HG02798 (cell line): ENCODE measurements at regions not wholly inside any gene's neighbourhood (a gene's known extent, or its start where the extent isn't known, plus 50 kb on each side); places are given as distances from the start of the nearest gene placed in this dataset.

Experiments used
- ATAC-seq: cut with Tn5 transposase; IDR thresholded peaks from one replicate; pipeline ENCODE4 v1.9.1; 2021; ENCODE audit warnings: mild to moderate bottlenecking; ENCODE audit not compliant: unreplicated experiment, poor library complexity

DNA sequence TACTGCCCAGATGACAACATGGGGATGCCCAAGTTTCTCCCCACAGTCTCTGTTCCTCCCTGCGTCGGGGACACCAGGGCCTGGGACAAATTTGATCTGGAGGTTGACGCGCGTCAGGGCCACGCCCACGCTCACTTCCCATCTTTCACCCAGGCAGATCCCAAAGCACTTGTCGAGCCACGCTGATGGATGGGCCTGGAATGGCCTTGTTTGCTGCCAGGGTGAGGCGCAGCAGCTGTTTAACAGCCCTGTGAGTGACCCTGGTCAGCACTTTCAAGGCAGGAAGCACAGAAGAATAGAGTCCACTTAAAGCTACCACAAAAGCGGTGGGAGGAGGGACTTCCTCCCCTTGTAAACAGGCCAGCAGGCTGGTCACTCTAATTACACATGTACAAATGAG, 324.7 kb upstream of the JARID2 start:
- no peak for ATAC-seq

DNA sequence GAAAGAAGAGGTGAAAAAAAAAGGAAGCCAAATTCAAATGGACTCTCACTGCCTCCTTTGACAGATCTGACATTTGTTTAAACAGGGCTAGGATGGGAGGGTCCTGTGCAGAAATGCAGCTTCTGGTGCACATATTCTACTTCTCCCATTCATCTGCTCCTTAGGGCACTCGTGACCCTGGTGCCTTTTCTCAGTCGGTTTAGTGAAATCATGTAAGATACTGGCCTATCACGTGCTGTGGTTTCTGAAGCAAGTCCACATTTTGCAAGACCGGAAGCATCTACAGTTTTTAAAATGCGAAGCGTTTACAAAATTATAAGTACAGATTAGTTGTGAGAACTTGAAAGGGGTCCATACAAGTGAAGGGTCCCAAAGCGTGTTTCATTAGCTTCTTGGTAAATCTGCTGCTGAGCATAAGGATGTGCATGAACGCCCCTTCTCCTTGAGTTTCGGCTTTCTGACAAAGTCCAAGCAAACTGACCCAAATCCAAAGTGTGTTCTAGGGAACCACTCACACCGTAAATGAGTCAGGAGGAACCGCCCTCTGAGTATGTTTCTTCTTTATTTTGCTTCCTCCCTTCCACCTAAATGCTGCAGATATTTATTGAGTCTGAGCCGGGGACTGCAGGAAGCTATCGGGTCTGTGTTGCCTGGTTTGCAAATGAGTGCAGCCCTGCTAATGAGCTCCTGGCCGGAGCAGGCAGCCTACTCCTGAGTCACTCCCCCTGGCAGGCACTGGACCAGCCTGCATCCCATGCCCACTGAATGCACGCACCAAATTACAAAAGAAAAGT, 323.8 kb upstream of the JARID2 start:
- ATAC-seq = no peak

DNA sequence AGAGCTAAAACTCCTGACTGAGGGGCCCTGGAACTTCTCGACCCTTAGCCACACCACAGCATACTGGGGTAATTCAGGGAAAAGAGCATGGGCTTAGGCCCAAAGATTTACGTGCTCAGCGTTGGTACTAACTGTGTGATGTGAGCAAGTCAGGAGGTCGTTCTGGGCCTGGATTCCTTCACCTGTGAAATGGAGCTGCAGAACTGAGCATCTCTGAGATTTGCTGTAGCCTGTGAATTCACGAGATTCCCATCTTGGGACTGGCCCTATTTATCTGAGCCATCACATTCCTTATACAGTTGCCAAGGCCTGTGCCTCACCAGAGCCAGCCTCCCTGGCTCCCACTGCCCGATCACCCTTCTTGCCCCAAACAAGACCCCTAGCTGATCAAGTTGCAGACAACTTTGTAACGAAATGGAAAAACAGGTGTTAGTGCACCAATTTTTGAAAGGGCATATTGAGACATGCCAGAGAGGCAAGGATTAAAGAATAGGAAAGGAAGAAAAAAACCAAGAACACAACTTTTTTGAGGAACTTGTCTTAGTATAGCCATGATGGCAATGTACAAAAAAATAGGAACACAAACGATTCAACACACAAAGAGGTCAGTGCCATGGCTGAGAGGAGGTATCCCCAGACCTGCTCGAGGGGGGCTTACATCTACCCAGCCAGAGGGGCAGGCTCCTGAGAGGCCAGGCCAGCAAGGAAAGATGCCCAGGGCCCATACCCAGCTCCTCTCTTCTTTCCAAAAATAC, 323.0 kb upstream of the JARID2 start:
- ATAC-seq = no peak

DNA sequence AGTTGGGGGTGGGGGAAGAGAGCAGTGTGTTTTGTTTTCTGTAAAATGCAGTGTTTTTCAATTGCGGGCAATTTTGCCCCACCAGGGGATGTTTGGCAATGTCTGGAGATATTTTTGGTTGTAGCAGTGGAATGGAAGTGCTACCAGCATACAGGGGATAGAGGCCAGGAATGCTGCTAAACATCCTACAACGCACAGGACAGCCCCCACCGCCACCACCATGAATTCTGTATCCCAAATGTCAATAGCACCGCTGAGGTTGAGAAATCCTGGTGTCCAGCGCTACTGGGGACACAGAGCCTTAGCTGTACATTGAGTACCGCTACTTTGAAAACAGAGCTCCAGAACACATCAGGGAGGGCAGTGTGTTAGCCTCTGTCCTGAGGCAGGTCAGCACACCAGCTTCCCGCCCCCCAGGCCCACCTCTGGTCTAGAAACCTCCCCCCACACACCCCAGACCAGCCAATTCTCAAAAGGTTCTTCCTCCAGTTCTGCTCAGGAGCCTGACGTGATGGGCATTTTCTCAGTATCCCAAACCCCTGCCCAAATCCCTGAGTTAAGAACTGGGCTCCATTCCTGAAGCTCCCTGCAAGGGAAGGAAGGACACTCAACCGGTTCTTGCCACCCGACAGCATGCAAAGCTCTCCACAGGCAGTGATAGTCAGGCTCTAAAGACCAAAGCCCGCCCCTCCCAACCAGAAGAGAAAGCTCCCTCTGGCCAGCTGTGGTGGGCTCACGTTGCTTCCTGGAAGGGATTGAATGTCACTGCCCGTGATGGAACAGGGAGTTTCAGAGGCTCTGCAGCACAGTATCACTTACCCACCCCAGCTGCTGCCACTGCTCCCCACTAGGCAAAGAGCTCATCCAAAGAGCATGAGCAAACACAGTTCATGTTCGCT, 321.5 kb upstream of the JARID2 start:
- no peak for ATAC-seq

DNA sequence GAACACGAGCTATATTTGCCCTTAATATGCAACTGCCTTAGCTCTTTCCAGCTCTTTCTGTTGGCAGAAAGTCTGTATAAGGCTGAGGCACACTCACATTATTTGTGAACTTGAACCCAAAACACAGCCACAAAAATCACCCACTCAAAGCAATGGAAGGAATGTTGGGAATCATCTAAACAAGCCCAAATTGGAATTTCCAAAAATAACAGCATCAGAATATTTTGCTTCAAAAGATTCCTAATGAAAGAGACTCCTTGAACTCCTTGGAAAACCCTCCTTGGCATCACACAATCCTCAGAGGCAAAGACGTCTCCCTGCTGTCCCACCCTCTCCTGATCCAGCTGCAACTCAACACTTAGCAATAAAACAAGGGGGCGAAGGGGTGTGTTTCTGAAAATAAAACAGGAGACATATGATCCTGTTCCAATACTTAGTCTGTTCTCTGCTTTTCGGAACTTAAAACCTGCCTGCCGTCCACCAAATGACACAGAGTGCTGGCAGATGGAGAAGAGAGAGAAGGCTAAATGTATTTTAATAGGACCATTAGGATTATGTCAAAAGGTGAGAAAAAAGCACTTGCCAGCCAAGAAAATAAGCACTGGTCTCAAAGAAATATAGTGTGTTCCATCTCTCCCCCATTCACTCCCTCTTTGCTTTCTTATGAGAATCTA, 320.7 kb upstream of the JARID2 start:
- no peak for ATAC-seq

DNA sequence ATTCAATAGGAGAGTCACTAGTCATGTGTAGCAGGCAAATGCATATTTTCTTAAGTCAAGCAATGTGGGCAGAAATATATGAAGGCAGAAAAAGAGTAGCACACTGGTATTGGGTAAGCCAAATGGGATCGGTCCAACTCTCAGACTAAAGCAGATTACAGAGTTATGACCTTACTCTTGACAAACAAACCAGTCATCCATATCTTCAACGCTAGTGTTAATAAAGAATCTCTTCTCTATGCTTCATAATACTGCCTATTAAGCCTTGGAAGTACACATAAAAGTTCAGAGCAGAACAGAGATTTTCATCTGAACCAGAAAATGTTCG, 320.2 kb upstream of the JARID2 start:
- no peak for ATAC-seq

DNA sequence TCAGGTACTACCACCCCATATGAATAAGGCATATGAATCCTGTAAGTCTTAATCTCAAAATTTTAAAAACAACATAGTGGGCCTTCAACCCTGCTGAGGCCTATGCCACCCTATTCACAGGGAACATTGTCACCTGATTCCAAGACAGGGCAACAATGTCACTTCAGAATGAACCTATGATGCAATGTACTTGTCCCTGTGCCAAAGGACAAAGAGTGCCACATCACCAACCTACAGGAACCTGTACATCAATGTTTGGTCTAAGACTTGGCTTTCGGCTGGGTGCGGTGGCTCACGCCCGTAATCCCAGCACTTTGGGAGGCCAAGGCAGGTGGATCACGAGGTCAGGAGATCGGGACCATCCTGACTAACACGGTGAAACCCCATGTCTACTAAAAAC, 318.5 kb upstream of the JARID2 start:
- ATAC-seq = no peak

DNA sequence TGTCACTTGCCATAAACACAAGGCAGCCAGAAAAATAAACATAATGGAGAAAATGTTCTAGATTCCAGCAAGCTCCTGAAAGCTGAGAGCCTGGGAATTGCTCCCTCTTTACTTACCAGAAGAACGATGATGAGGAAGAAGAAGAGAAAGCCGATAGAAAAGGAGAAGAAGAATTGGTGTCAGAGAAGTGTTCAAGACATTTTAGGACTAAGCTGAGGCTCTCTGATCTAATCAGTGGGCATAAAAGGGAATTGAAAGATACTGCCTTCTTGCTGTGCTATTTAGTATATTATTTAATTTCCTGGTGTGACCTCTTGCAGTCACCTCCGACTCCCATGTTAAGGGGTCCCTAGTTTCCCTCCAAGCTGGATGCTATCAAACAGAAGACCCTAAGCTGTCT, 316.6 kb upstream of the JARID2 start:
- no peak for ATAC-seq

DNA sequence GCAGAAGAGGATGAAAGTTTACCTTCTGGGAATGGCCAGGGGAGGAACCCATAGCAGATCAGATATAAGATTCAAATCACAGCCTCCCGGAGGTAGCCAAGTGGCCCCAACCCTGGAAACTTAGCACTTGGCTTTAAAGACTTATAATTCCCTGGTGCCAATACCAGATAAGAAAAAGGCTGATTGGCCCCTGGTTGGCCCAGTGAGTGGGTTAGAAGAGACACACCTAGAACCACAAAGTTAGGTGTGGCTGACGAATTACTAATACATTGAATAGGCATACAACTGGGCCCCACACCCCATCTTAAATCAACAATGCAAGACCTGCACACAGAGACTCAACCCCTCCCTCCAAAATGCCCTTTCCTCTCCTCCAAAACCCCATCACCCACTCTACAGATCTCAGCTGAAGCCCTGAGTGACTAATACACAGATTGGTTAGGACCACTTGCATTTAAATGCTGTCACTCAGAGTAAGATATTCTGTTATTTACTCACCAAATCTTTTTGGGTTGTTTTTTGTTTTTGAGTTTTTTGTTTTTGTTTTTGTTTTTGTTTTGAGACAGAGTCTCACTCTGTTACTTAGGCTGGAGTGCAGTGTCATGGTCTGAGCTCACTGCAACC, 315.4 kb upstream of the JARID2 start:
- ATAC-seq = no peak

DNA sequence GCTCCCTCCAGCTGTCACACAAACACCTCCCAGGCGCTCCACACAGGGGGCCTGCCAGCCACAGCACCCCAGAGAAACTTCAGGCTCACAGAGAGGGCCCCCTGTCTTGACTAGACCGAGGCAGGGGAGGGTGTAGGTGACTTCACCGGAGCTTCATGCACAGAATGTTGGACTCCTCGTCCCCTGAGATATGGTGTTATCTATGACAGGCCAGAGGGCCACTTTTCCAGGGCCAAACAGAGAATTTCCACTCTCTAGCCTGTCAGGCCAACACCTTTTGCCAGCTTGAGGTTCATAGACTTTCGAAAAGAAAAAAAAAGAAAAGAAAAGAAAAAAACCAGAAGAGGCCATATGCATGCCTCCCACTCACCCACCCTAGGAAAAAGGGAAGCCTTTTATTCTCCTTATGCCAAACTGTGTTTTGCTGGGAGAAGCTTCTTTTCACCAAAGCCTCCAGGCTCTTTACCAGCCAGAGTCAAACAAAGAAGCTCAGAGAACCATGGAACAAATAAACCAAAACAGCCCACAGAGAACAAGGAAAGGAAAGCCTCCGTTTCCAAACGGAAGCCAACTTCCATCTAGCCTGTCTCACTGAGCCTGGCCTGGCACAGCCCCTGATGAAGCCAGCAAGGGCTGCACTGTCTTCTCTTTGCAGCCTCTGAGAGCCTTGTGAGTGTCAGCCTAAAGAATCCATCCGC, 313.2 kb upstream of the JARID2 start:
- no peak for ATAC-seq

DNA sequence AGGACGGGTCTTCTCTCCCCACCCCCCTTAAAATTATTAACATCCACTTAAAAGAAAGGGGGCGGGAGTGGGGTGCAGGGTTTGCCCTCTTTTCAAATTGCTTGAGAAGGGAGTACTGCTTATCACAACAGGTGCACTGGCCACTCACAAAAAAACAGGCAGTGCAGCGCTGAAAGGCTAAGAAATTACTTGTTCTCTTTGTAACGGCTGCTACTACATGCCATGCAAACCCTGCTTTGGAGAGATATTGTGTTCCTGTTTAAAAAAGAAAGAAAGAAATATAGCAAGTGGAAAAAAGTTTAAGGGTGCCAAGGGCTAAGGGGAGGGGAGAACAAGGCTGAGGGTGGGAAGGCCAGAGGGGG, 312.7 kb upstream of the JARID2 start:
- no peak for ATAC-seq

DNA sequence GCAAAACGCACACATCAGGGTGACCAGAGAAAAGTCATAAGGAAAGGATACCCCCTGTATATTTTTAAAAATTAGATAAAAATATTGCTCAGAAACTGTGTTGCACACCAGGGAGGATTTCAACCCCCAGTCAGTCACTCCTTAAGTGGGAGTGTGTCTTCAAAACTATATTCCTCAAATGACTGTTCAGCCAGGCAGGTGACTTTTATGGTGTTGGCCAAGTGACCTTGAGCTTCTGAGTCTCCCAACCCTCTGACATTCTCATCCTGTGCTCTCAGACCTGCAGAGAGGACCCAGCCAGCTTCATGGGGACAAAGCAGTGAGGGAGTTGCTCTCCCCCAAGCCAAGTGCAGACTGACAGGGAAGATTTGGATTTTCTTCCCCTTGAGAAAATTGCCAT, 311.9 kb upstream of the JARID2 start:
- ATAC-seq = no peak

DNA sequence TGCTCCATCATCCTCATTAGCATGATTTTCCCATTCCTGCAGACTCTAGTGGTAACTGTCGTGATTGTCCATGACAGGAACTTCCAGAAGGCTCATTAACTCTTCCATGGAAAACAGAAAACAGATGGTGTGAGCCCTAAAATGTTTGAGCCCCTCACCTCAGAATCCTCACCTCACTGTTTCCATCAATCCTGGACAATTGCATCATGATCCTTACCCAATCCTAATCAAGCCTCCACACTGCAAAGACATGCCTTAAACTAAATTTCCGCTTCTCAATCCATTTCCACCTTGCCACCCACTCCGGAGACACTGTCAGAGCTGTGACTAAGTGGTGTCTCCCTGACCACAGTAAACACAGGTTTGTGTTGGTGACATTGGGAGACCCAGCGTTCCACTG, 311.0 kb upstream of the JARID2 start:
- no peak for ATAC-seq

DNA sequence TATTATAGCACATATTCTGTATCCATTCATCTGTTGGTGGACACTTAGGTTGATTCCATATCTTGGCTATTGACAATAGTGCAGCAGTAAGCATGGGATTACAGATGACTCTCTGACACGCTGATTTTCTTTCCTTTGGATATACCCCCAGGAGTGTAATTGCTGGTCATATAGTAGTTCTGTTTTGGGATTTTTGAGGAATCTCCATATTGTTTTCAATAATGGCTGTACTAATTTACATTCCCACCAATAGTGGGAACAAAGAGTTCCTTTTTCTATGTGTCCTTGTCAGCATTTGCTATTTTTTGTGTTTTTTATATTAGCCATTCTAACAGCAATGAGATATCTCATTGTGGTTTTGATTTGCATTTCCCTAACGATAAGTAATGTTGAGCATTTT, 309.0 kb upstream of the JARID2 start:
- ATAC-seq = no peak

DNA sequence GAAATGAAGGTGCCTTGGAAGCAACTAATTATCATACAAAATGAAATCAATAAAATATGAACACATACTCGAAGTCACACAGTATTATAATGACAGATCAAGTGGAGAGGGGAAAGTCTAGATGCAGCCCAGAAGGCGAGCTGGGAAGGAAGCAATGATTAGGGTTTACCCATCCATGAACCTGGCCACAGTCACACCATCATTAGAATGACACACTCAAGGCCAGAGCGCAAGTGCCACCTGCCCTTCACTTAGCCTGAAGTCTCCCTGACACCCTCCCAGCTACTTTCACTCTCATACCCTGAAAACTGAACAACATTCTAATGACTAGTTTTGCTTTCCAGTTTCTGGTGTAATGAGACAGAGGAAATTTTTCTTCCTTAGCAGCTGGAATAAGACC, 302.8 kb upstream of the JARID2 start:
- ATAC-seq = no peak

DNA sequence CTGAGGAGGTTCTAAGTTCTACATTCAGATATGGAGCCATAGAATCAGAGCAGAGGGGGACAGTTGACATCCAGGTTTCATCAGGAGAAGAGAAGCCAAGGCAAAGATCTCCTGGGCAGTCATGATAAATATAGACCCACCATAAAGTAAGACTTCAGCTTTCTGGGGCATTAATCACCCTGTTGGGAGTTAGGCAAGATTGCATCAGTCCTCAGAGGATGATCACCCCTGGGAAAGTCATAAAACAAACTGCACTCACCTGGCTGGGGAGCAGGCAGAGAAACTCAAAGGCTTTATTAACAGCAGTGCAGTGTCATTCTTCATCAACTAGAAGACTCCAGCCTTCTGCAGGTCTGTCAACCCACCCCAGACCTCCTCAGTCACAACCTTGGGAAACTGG, 301.3 kb upstream of the JARID2 start:
- no peak for ATAC-seq

DNA sequence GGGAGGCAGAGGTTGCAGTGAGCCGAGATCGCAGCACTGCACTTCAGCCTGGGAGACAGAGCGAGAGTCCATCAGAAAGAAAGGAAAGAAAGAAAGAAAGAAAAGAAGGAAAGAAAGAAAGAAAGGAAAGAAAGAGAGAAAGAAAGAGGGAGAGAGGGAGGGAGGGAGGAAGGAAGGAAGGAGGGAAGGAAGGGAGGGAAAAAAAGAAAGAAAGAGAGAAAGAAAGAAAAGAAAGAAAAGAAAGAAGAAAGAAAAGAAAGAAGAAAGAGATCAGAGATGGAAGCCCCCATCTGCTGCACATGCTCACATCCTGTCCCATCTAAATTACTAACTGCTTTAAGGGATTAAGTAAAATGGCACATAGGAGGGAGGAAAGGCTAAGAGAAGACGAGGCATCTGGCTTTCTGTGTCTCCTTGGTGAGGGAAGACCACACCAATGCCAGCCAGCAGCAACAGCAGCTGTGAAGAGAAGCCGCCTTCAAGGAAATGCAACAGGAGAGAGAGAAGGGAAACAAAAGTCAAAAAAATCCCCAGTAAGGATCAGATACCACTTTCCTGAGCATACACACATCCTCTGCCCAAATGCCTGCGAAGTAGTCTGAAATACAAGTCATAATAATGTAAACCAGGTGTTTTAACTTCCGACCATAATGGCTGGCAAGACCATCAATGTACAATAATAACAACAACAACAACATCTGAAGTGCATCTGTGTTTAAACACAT, 300.2 kb upstream of the JARID2 start:
- no peak for ATAC-seq

DNA sequence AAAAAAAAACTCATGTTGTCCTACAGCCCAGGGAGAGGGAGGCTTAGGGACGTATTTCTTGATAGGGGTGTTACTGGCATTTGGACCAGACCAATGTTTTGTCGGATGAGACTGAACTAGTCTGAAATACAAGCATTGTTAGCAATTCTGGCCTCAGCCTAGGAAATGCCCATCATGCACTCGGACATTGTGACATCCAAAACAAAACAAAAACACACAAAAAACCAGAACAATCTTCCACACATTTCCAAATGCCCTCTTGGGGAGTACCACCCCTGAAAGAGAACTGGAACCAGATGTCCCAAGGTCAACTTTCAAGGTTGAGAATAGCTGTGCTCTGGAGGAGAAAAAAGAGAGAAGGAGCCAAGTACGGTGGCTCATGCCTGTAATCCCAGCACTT, 299.1 kb upstream of the JARID2 start:
- no peak for ATAC-seq
